CD4-positive, alpha-beta T cell treated with Interleukin-21 for 1 hour (primary cell): ENCODE measurements at regions not wholly inside any gene's neighbourhood (a gene's known extent, or its start where the extent isn't known, plus 50 kb on each side); places are given as distances from the start of the nearest gene placed in this dataset.
"Not testable (repeated sequence)": the region's sequence is repeated elsewhere in the genome, so short reads cannot be mapped to it uniquely, and the experiment has no call there.

Experiments used
- DNase-seq: peaks from one replicate; pipeline ENCODE4 v3.0.0-alpha.2; 2020

GRCh38 chr6:67475700-67476099, 1159.4 kb upstream of the ADGRB3 start:
- no peak for DNase-seq

- DNase-seq = no peak
Measured at GRCh38 chr6:67467341-67467740, 1167.7 kb upstream of the ADGRB3 start.

DNA sequence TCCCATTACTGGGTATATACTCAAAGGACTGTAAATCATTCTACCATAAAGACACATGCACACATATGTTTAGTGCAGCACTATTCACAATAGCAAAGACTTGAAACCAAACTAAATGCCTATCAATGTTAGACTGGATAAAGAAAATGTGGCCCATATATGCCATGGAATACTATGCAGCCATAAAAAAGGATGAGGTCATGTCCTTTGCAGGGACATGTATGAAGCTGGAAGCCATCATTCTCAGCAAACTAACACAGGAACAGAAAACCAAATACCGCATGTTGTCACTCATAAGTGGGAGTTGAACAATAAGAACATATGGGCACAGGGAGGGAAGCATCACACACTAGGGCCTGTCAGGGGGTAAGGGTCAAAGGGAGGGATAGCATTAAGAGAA, 1172.4 kb upstream of the ADGRB3 start:
- DNase-seq = not testable (repeated sequence)

- DNase-seq = no peak
Measured at GRCh38 chr6:67459556-67459955, 1175.5 kb upstream of the ADGRB3 start.

DNA sequence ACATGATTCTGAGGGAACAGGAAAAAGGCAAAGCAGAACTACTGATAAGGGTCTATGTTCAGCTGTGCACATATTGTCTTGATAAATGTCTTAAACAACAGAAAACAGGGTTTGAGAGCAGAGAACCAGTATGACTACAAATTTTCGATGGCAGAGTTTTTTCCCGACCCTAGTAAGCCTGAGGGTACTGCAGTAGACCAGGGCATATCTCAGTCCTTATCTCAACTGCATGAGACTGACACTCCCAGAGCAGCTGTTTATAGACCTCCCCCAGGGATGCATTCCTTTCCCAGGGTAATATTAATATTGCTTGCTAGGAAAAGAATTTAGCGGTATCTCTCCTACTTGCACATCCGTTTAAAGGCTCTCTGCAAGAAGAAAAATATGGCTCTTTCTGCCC, 1176.8 kb upstream of the ADGRB3 start:
- DNase-seq = no peak

- no peak for DNase-seq
Measured at GRCh38 chr6:67451874-67452273, 1183.2 kb upstream of the ADGRB3 start.

DNA sequence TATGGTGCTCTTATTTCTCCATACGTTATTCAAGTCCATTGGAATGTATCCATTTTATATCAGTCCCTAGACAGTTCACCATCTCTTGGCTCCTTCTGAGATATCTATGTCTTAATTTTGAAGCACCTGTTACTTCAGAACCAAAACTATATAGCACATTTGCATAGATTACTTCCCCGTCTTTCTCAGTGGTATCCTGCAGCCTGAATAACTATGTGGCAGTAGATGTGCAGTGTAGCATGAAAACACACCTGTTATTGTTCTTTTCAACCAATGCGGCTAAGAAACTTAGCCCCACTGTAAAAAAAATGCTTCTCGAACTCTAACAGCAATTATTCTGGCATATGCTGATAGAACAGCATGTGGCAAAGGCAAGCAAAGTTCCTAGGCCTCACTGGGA, 1184.4 kb upstream of the ADGRB3 start:
- DNase-seq = no peak

- no peak for DNase-seq
Measured at GRCh38 chr6:67449602-67450001, 1185.5 kb upstream of the ADGRB3 start.

DNA sequence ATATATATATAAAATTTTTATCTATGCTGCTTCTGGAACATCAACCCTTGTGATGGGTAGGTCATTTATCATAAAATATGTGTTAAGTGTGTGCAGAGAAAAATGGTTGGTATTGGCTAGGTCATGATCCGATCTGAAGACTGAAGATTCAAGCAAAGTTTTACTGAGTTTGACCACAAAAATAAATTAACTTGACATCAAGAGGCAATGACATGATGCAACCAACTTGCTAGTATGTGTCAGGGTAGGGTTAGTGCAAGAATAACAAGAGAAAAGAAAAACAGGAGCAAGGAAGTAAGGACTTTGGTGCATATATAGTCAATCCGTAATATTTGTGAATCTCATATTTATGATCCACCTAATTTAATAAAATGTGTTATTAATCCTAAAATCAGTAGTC, 1202.0 kb upstream of the ADGRB3 start:
- DNase-seq = no peak

DNA sequence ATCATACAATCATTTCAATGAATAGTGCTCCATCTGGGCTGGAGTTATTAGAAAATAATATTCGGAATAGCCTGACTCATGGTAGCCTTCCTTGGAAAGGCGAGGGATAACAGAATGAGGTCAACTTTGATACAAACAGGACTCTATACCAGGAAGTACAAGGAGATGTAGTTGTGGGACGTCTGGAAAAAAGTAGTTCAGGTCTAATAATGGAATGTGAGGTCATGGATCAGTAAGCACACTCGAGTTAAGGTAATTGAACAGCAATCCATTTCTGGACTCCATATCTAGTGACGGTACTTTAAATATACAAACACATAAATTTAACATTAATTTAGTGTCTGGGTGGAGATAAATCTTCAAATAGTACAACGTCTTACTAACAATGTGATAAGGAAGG, 1204.0 kb upstream of the ADGRB3 start:
- DNase-seq = no peak

GRCh38 chr6:67426686-67427085, 1208.4 kb upstream of the ADGRB3 start:
- DNase-seq = not testable (repeated sequence)

DNA sequence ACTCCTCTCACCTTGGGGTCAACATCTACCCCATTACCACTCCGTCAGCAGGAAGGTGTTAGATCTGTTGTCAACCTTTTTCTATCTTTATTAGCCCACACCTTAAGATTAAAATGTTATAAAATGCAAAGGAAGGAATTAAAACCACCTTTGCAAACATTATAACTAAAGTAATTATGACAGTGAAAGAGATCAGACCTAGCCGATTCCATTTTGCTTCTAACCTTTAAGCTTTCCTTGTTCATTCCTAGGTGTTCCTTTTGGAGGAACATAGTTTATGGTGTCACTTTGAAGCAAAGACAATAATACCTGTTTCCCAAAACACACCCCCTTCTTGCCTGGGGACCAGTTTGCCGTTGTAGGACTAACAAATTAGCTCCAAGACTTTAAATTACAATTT, 1223.0 kb upstream of the ADGRB3 start:
- no peak for DNase-seq

DNA sequence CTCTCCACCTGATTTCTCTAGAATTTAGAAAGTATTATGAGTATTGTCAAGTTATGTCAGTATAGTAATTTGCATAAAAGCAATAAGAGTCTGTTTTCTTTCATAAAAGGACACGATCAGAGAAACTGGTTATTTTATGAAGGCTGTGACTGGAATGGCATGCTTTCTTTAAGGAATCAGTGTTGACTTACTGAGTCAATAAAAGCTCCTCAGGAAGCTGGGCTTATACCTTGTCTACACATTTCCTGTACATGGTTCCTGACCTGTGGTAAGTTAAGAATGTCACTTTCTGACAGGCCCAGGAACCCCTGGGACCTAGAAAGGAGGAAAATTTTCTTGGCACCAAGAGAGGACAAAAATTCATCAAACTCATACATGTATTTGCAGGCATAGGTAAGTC, 1224.0 kb upstream of the ADGRB3 start:
- DNase-seq = no peak

DNA sequence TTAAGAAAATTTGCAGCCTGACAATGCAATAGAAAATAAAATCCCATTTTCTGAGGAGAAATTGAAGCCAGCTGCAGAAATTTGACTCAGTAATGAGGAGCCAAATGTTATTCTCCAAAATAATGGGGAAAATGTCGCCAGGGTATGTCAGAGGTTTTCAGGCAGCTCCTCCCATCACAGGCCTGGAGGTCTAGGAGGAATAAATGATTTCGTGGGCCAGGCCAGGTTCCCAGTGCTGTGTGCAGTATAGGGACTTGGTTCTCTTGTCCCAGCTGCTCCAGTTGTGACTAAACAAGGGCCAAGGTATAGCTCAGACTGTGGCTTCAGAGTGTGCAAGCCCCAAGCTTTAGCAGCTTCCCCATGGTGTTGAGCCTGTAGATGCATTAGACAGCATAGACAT, 1240.8 kb upstream of the ADGRB3 start:
- DNase-seq = no peak

DNA sequence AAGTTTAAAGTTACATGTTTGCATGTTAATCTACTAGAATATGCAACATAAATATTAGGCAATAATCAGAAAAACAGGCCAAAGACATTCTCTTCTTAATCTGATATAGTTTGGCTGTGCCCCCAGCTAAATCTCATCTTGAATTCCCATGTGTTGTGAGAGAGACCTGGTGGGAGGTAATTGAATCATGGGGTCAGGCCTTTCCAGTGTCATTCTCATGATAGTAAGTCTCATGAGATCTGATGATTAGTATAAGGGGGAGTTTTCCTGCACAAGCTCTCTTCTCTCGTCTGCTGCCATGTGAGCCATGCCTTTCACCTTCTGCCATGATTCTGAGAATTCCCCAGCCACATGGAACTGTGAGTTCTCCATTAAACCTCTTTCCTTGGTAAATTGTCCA, 1241.7 kb upstream of the ADGRB3 start:
- DNase-seq = no peak

GRCh38 chr6:67391955-67392354, 1243.1 kb upstream of the ADGRB3 start:
- DNase-seq = no peak

DNA sequence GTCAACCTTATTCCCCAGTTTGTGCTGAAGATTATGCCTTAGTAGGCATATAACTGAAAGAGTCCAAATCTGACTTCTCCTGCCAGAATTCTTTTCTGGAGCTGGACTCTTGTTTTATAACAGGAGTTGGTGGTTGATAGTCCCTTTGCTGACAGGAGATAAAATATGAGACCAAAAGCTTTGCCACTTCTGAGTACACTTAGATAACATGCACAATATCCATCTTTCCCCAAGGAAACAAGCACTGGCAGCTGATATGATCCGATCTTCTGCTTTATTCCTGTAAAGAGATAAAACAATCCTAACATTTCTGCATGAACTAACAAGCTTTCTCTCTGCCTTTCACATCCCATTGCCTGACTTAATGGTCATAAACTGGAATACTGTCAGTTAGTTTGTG, 1265.4 kb upstream of the ADGRB3 start:
- no peak for DNase-seq

- no peak for DNase-seq
Measured at GRCh38 chr6:67362976-67363375, 1272.1 kb upstream of the ADGRB3 start.

GRCh38 chr6:67361264-67361663, 1273.8 kb upstream of the ADGRB3 start:
- DNase-seq = no peak

- no peak for DNase-seq
Measured at GRCh38 chr6:67358241-67358640, 1276.8 kb upstream of the ADGRB3 start.

DNA sequence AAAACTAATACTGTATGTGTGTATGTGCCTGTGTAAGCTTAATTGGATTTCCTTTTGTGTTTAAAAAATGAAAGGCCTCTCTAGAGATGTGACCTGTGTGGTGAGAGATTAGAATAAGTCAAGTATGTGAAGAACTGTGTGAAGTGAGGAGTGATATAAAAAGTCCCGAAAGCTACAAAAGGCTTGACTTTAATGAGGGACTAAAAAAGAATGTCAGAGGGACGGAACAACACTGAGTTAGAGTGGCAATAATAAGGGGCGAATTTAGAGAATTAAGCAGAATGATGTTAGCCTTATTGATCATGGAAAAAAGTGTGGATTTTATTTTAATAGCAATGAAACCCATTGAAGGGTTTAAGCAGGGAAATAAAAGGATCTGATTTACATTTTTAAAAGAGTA, 1281.2 kb upstream of the ADGRB3 start:
- no peak for DNase-seq

GRCh38 chr6:67352717-67353116, 1282.4 kb upstream of the ADGRB3 start:
- DNase-seq = no peak

DNA sequence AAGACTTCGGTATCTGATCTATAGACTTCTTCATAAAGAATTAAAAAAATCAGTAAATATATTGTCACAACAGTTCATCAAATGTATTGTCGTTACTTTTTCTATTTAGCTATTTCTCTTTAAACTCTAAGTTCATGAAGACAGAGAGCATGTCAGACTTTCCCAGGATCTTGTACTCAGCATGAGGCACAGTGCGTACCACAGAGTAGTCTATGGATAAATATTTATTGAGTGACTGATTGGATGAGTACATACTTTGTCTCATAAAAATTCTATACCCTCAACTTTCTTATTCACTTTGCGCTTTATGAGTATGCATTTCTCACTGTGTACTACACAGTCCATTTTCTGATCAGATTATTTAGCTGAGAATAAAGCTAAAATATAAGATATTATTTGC, 1284.4 kb upstream of the ADGRB3 start:
- no peak for DNase-seq

DNA sequence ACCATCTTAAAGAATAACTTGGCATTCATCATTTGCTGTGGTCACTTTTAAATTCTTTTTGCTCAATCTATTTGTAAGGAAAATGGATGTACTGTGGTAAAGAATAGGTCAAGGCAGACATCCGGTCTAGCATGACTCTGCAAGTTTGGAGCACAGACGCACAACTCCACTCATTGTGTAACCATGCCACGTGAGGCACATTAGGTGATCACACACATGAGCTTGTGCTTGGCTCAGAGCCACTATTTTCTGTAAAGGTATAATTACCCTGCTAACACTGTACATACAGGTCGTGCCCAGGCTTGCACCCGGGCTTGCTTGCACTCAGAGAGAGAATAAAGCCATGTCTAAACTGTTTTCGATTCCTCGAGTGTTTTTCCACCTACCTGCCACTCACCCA, 1289.1 kb upstream of the ADGRB3 start:
- DNase-seq = no peak

DNA sequence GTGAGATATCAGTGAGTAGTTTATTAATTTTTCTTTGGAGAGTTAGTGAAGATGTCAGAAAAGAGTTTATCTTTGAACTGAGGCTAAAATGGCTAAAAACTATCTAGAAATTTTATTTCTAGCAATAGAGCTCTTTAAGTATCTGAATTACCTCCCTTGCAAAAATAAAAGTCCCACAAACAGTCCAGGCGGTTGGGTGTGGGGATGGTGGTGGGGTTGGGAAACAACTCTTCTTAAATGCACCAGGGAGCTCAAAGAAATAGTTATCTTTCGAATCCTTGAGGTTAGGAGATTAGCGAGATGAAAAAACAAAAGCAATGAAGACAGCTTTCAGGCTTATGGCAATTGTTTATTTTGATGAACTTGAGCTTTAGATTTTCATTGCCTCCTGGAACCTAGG, 1299.1 kb upstream of the ADGRB3 start:
- no peak for DNase-seq

DNA sequence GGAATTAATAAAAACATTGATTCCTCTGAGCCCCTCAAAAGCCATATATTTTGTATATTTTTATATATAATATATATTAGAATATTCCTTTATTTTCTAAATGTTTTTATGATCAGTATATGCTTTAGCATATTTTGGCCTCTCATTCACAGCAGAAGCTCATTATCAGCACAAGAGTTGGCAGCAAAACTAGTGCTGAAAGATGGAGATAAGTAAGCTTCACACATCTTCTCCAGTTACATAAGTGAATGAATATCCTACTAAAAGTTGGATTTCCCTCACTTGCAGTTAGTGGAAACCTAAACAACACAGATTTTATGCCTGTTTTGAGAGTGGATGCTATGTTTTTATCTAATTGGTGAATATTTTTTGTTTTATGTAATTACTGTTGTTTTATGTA, 1303.8 kb upstream of the ADGRB3 start:
- no peak for DNase-seq
